ENCODE measurements at regions not wholly inside any gene's neighbourhood (a gene's known extent, or its start where the extent isn't known, plus 50 kb on each side); places are given as distances from the start of the nearest gene placed in this dataset.

DNA sequence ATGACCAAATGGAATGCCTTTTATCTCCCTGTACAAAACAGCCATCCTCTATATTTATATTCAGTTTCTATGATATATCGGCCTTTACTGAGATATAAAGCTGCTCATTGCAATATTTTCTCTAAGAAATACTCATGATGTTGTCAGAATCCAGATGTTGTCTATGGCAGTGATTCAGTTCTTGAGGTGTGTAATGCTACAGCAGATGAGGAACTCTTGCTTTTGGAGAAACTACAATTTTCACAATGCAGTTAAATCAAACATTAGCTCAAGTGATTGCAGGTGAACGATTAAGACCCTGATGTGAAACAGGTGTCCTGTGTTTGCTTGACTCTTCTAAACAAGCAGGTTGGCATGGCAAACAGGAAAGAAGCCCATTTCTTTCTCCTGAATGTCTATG is 256.2 kb upstream of the CDH20 start:
- no peak for TF ChIP-seq CTCF (IDR thresholded peaks at IDR 0.05; ENCODE audit: low read length)
- TF ChIP-seq EZH2 (IDR thresholded peaks at IDR 0.05; ENCODE audit: borderline replicate concordance, low read length): no peak

Measured in OCI-LY1 (cell line).